GM12878 (cell line): ENCODE measurements at regions not wholly inside any gene's neighbourhood (a gene's known extent, or its start where the extent isn't known, plus 50 kb on each side); places are given as distances from the start of the nearest gene placed in this dataset.

Experiments used
- ATAC-seq: fragments of 200-7000 bp; cut with Tn5 transposase; 3 replicates; pipeline ENCODE4 v1.9.1; 2020; ENCODE audit warnings: mild to moderate bottlenecking, moderate library complexity
- BruUV-seq: library from RNA; stranded (reverse); fragments of 400-500 nt; replicated peaks from 2 replicates; lab custom pipeline; 2021; lab: Mats Ljungman, UMichigan
- CTCF ChIA-PET: fragments of 300-600 bp; sonication (Branson Sonifier 250); formaldehyde crosslinking; extraction: SDS; loops from one replicate; lab custom pipeline; 2021; ENCODE audit warnings: inconsistent platforms; lab: Yijun Ruan, JAX
- POLR2A ChIA-PET: fragments of 350-600 bp; formaldehyde crosslinking; extraction: SDS; loops from one replicate; lab custom pipeline; 2021; ENCODE audit warnings: inconsistent platforms; lab: Charles Lee
- RAD21 ChIA-PET: fragments of 300-600 bp; sonication (Branson Sonifier 250); formaldehyde crosslinking; loops from one replicate; lab custom pipeline; 2023; ENCODE audit warnings: antibody characterized with exemption; ENCODE audit not compliant: unreplicated experiment; lab: Charles Lee
- SMC1A ChIA-PET: fragments of 300-600 bp; sonication (Branson Sonifier 250); formaldehyde crosslinking; loops from one replicate; lab custom pipeline; 2023; ENCODE audit not compliant: unreplicated experiment, uncharacterized antibody; lab: Charles Lee
- DNase-seq: peaks from one replicate; pipeline ENCODE4 v3.0.0-alpha.2; 2011; ENCODE audit warnings: low read depth, low spot score
- FAIRE-seq: peaks from 3 replicates; lab custom pipeline; 2011; peaks lifted over from hg19 to GRCh38; lab: Jason Lieb, UNC
- H2AFZ ChIP-seq: 2 replicates; pipeline ENCODE4 v1.6.0; 2011; ENCODE audit warnings: low read depth, low read length, control low read depth; ENCODE audit not compliant: control insufficient read depth
- H3K27ac ChIP-seq: 2 replicates; pipeline ENCODE4 v1.5.1; 2011; ENCODE audit warnings: control low read depth; ENCODE audit not compliant: control insufficient read depth, insufficient read depth
- H3K27me3 ChIP-seq, 2 experiments: replicated peaks in 1 of 2; 2 replicates each; pipeline versions ENCODE4 v1.6.0 to v1.6.1; 2011; ENCODE audit warnings: low read length in 1 of 2; ENCODE audit not compliant: control insufficient read depth in 2 of 2, insufficient read depth in 2 of 2
- H3K36me3 ChIP-seq, 2 experiments: 2 replicates each; pipeline ENCODE4 v1.5.1; 2011; ENCODE audit warnings: low read length in 1 of 2; ENCODE audit not compliant: control insufficient read depth in 2 of 2, insufficient read depth in 2 of 2
- H3K4me1 ChIP-seq: 2 replicates; pipeline ENCODE4 v1.6.1; 2011; ENCODE audit warnings: mild to moderate bottlenecking, low read length, moderate library complexity, mixed read lengths; ENCODE audit not compliant: control insufficient read depth, insufficient read depth
- H3K4me2 ChIP-seq: 2 replicates; pipeline ENCODE4 v1.6.0; 2011; ENCODE audit warnings: control low read depth; ENCODE audit not compliant: control insufficient read depth, insufficient read depth
- H3K4me3 ChIP-seq: fragments of 200-600 bp; sonication (generic); 2 replicates; pipeline ENCODE4 v1.5.1; 2016
- H3K79me2 ChIP-seq: 2 replicates; pipeline ENCODE4 v1.6.0; 2011; ENCODE audit warnings: low read length; ENCODE audit not compliant: control insufficient read depth, insufficient read depth
- H3K9ac ChIP-seq: 2 replicates; pipeline ENCODE4 v1.8.0; 2011; ENCODE audit warnings: low read length, control low read depth, mixed read lengths; ENCODE audit not compliant: control insufficient read depth, insufficient read depth
- H3K9me3 ChIP-seq: replicated peaks from 3 replicates; pipeline ENCODE4 v1.5.1; 2011; ENCODE audit warnings: mild to moderate bottlenecking, low read length; ENCODE audit not compliant: control insufficient read depth, insufficient read depth
- H4K20me1 ChIP-seq: 2 replicates; pipeline ENCODE4 v1.6.0; 2011; ENCODE audit not compliant: control insufficient read depth, insufficient read depth
- CHD4 ChIP-seq: fragments of 200-600 bp; sonication (generic); IDR thresholded peaks from 2 replicates; pipeline ENCODE4 v1.6.1; 2016; ENCODE audit warnings: mild to moderate bottlenecking
- FOXK2 ChIP-seq: fragments of 450-650 bp; IDR thresholded peaks from 2 replicates; pipeline ENCODE4 v1.6.1; 2017; ENCODE audit warnings: mild to moderate bottlenecking, moderate library complexity
- FOXM1 ChIP-seq: IDR thresholded peaks from 2 replicates; pipeline ENCODE4 v1.6.1; 2012; ENCODE audit warnings: low read depth, mild to moderate bottlenecking, inconsistent platforms, low read length, moderate library complexity
- HCFC1 ChIP-seq: fragments of 150-350 bp; IDR thresholded peaks from 2 replicates; pipeline ENCODE4 v1.6.1; 2014; ENCODE audit warnings: low read length
- JUNB ChIP-seq: IDR thresholded peaks from 2 replicates; pipeline ENCODE4 v1.6.1; 2016; ENCODE audit warnings: antibody characterized with exemption, mild to moderate bottlenecking
- LARP7 ChIP-seq: fragments of 450-650 bp; IDR thresholded peaks from 2 replicates; pipeline ENCODE4 v1.6.1; 2017; ENCODE audit warnings: mild to moderate bottlenecking
- MTA3 ChIP-seq: IDR thresholded peaks from 2 replicates; pipeline ENCODE4 v1.6.1; 2012; ENCODE audit warnings: low read length, inconsistent platforms, borderline replicate concordance
- NR2C2 ChIP-seq: IDR thresholded peaks from 2 replicates; pipeline ENCODE4 v1.6.1; 2011; ENCODE audit warnings: borderline replicate concordance, low read depth; ENCODE audit not compliant: control insufficient read depth, insufficient read length
- SMC3 ChIP-seq: IDR thresholded peaks from 2 replicates; pipeline ENCODE4 v1.6.1; 2011; ENCODE audit warnings: low read length, improper control_type of control experiment, borderline replicate concordance
- TARDBP ChIP-seq: IDR thresholded peaks from 2 replicates; pipeline ENCODE4 v1.6.1; 2016; ENCODE audit warnings: borderline replicate concordance
- YY1 ChIP-seq: IDR thresholded peaks from 2 replicates; pipeline ENCODE4 v1.6.1; 2011; ENCODE audit warnings: low read depth, mild to moderate bottlenecking, low read length
- ZNF217 ChIP-seq: fragments of 450-650 bp; IDR thresholded peaks from 2 replicates; pipeline ENCODE4 v1.6.1; 2017; ENCODE audit warnings: antibody characterized with exemption, mild to moderate bottlenecking
- WGBS: methylation state at CpG from one replicate; pipeline ENCODE4 v1.1.6; 2016; ENCODE audit warnings: low lambda C conversion rate; ENCODE audit not compliant: insufficient replicate concordance, insufficient coverage; ENCODE audit errors: missing lambda C conversion rate; 5-methylcytosine and 5-hydroxymethylcytosine counted together
- in situ Hi-C: fragments of 300-500 bp; cut with MboI; formaldehyde crosslinking; loops from 9 replicates; pipeline ENCODE4 v1.14.3; 2018; ENCODE audit warnings: mixed read lengths
- intact Hi-C: fragments of 100-400 bp; cut with micrococcal nuclease; formaldehyde crosslinking; loops from one replicate; pipeline ENCODE4 v1.14.2; 2022; ENCODE audit not compliant: unreplicated experiment
- TF ChIP-seq, protein P1 (sequence below): IDR thresholded peaks from 2 replicates; pipeline ENCODE4 v1.6.1; 2012; ENCODE audit warnings: low read length, inconsistent platforms
- TF ChIP-seq, protein P2 (sequence below): IDR thresholded peaks from 2 replicates; pipeline ENCODE4 v1.6.1; 2012; ENCODE audit warnings: low read depth, low read length, improper control_type of control experiment
- TF ChIP-seq, protein P3 (sequence below): IDR thresholded peaks from 2 replicates; pipeline ENCODE4 v1.6.1; 2012; ENCODE audit warnings: mild to moderate bottlenecking, low read depth, low read length
- TF ChIP-seq, protein P4 (sequence below): fragments of 450-650 bp; IDR thresholded peaks from 2 replicates; pipeline ENCODE4 v1.6.1; 2017; ENCODE audit warnings: antibody characterized with exemption, mild to moderate bottlenecking, moderate library complexity

DNA sequence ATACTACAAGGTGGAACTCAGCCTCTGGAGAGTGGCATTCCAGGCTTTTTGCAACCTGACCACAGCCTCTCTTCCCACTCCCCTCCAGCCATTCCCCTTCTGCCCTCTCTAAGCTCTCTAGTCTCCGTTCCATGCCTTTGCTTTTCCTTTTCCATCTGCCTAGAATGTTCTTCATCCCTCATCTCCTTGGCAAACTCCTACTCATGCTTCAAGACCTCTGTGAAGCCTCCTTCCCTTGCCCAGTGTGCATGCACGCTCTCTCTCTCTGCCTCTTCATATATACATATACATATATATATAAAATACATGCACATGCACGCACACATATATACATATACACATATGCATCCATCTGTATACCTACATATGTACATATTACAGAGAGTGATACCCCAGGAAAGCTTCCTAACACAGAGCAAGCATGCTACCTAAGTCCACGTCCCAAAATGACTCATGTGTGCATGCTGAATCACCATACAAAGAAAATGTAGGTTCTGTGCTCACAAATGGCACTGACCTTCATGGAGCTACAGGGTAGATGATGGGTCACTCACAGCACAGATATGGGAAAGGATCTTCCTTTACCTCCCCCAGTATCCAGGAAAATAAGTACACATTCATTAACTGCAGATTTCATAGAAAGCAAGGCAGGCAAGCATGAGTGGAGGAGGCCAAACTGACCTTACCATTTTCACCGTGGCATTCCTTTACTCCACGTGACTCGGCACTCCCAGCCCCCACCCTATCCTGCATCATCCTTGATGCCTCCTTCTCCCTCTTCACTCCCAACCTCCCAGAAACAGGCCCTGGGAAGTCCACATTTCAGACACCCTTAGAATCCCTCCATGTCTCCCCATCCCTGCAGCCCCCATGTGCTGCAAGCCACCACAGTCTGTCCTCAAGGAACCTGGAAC lies 238.4 kb upstream of the ZMIZ1 start:
- ChIA-PET CTCF (interaction anchor here (0.6 kb wide), 1 partner anchor 74 kb away, joined by 3 read pairs; no protein-coding TSS in a partner anchor), RAD21 (no interaction called here), POLR2A (no interaction called here), SMC1A (no interaction called here)
- Histone ChIP-seq H3K9ac (no peak overlapping the region), H2AFZ (no peak overlapping the region), H3K9me3 (no peaks in the 10 kb centered on the region; the same call in 2 of the 3 replicates), H4K20me1 (no peaks in the 10 kb centered on the region), H3K79me2 (no peaks in the 10 kb centered on the region), H3K36me3 (no peaks in the 10 kb centered on the region), H3K4me1 (no peaks in the 10 kb centered on the region), H3K27ac (no peak overlapping the region), H3K27me3 (peaks cover 0 to 8% of the 10 kb centered on the region in 2 experiments; a peak in 3 of 4 replicates), H3K4me2 (no peak overlapping the region), H3K4me3 (no peak overlapping the region)
- TF ChIP-seq LARP7 (no peak), HCFC1 (no peak), TARDBP (no peak), FOXM1 (no peak), NR2C2 (no peak), SMC3 (no peak), FOXK2 (no peak), YY1 (no peak), CHD4 (no peak), JUNB (no peak), ZNF217 (no peak), MTA3 (no peak)
- TF ChIP-seq, protein P1, sequence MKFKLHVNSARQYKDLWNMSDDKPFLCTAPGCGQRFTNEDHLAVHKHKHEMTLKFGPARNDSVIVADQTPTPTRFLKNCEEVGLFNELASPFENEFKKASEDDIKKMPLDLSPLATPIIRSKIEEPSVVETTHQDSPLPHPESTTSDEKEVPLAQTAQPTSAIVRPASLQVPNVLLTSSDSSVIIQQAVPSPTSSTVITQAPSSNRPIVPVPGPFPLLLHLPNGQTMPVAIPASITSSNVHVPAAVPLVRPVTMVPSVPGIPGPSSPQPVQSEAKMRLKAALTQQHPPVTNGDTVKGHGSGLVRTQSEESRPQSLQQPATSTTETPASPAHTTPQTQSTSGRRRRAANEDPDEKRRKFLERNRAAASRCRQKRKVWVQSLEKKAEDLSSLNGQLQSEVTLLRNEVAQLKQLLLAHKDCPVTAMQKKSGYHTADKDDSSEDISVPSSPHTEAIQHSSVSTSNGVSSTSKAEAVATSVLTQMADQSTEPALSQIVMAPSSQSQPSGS = no peak
- TF ChIP-seq, protein P2, sequence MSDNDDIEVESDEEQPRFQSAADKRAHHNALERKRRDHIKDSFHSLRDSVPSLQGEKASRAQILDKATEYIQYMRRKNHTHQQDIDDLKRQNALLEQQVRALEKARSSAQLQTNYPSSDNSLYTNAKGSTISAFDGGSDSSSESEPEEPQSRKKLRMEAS = no peak
- TF ChIP-seq, protein P3, sequence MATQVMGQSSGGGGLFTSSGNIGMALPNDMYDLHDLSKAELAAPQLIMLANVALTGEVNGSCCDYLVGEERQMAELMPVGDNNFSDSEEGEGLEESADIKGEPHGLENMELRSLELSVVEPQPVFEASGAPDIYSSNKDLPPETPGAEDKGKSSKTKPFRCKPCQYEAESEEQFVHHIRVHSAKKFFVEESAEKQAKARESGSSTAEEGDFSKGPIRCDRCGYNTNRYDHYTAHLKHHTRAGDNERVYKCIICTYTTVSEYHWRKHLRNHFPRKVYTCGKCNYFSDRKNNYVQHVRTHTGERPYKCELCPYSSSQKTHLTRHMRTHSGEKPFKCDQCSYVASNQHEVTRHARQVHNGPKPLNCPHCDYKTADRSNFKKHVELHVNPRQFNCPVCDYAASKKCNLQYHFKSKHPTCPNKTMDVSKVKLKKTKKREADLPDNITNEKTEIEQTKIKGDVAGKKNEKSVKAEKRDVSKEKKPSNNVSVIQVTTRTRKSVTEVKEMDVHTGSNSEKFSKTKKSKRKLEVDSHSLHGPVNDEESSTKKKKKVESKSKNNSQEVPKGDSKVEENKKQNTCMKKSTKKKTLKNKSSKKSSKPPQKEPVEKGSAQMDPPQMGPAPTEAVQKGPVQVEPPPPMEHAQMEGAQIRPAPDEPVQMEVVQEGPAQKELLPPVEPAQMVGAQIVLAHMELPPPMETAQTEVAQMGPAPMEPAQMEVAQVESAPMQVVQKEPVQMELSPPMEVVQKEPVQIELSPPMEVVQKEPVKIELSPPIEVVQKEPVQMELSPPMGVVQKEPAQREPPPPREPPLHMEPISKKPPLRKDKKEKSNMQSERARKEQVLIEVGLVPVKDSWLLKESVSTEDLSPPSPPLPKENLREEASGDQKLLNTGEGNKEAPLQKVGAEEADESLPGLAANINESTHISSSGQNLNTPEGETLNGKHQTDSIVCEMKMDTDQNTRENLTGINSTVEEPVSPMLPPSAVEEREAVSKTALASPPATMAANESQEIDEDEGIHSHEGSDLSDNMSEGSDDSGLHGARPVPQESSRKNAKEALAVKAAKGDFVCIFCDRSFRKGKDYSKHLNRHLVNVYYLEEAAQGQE = no peak
- TF ChIP-seq, protein P4, sequence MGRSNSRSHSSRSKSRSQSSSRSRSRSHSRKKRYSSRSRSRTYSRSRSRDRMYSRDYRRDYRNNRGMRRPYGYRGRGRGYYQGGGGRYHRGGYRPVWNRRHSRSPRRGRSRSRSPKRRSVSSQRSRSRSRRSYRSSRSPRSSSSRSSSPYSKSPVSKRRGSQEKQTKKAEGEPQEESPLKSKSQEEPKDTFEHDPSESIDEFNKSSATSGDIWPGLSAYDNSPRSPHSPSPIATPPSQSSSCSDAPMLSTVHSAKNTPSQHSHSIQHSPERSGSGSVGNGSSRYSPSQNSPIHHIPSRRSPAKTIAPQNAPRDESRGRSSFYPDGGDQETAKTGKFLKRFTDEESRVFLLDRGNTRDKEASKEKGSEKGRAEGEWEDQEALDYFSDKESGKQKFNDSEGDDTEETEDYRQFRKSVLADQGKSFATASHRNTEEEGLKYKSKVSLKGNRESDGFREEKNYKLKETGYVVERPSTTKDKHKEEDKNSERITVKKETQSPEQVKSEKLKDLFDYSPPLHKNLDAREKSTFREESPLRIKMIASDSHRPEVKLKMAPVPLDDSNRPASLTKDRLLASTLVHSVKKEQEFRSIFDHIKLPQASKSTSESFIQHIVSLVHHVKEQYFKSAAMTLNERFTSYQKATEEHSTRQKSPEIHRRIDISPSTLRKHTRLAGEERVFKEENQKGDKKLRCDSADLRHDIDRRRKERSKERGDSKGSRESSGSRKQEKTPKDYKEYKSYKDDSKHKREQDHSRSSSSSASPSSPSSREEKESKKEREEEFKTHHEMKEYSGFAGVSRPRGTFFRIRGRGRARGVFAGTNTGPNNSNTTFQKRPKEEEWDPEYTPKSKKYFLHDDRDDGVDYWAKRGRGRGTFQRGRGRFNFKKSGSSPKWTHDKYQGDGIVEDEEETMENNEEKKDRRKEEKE = no peak
- in situ Hi-C loops = no loop called here
- FAIRE-seq = no peak
- no peak for ATAC-seq
- DNase-seq = no peak
- intact Hi-C loops = no loop called here
- 6% methylated on average over 7 of the region's 7 CpGs for WGBS
- BruUV-seq = no TSS peak
